VCaP (cell line): ENCODE measurements at regions not wholly inside any gene's neighbourhood (a gene's known extent, or its start where the extent isn't known, plus 50 kb on each side); places are given as distances from the start of the nearest gene placed in this dataset.
"Not testable (repeated sequence)": the region's sequence is repeated elsewhere in the genome, so short reads cannot be mapped to it uniquely, and the experiment has no call there.

ENCODE experiments used
- H3K27ac ChIP-seq: fragments of 450-650 bp; 2 replicates; pipeline ENCODE4 v1.5.1; 2017
- TF ChIP-seq, protein P1 (sequence below): fragments of 450-650 bp; conservative IDR thresholded peaks from 2 replicates; pipeline ENCODE4 v1.5.1; 2017; ENCODE audit warnings: mild to moderate bottlenecking, moderate library complexity

DNA sequence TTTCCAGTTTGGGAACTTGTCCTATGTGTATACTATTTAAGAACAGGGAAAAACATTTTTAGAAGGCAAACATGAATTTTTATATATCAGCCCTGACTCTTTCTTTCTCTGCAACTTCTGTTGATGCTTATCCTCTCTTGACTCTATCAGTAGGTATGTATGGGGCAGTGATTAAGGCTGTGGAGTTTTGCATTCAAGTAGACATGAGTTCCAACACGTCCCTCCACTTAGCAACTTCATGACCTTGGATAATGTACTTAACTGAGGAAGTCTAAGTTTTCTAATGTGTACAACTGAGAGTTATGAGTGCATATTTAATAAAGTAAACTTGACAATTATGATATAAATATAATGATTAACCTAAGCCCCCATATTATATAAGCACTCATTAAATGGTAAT is 414.6 kb downstream of the TDRD3 start:
- H3K27ac ChIP-seq = no peak overlapping the region
- TF ChIP-seq, protein P1, sequence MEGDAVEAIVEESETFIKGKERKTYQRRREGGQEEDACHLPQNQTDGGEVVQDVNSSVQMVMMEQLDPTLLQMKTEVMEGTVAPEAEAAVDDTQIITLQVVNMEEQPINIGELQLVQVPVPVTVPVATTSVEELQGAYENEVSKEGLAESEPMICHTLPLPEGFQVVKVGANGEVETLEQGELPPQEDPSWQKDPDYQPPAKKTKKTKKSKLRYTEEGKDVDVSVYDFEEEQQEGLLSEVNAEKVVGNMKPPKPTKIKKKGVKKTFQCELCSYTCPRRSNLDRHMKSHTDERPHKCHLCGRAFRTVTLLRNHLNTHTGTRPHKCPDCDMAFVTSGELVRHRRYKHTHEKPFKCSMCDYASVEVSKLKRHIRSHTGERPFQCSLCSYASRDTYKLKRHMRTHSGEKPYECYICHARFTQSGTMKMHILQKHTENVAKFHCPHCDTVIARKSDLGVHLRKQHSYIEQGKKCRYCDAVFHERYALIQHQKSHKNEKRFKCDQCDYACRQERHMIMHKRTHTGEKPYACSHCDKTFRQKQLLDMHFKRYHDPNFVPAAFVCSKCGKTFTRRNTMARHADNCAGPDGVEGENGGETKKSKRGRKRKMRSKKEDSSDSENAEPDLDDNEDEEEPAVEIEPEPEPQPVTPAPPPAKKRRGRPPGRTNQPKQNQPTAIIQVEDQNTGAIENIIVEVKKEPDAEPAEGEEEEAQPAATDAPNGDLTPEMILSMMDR = no peak

DNA sequence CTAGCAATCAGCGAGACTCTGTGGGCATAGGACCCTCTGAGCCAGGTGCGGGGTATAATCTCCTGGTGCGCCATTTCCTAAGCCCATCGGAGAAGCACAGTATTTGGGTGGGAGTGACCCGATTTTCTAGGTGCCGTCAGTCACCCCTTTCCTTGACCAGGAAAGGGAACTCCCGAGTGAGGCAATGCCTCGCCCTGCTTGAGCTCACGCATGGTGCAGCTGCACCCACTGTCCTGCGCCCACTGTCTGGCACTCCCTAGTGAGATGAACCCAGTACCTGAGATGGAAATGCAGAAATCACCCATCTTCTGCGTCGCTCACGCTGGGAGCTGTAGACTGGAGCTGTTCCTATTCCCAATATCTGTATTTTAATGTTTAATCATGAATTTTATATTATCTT is 408.6 kb downstream of the TDRD3 start:
- not testable (repeated sequence) for H3K27ac ChIP-seq

DNA sequence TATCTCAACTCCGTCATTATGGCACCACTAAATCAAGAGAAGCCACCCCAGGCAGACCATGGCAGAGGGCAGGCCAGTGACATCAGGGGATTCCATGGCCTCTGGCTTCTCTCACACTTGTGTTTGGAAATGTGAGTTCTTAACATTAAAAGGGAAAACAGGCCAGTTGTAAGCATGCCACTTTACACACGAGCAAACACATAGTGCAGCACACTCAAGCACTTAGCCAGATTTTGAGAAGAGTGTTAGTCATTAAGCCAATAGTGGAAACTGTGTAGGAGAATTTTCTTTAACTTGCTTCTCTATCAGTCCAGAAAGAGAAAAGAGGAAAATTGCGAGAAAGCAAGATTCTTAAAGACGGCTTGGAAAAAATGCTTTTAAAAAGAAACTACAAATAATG is 401.5 kb downstream of the TDRD3 start:
- no peak overlapping the region for H3K27ac ChIP-seq

DNA sequence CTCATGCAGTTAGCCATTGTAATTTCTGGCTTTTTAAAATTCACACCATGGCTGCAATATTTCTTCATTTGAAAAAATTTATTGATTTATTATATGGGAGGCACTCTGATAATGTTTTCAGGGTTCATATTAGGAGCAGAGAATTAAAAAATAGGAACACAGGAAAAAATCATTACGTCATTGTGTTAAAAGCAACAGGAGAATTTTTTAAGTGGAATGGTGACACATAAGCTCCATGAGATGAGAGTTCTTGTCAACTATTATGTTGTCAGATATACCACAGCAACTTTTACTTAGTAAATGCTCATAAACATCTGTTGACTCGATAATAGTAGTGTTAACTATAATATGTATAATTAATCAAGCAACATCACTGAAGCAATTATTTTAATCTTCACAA is 400.1 kb downstream of the TDRD3 start:
- TF ChIP-seq, protein P1 = no peak
- H3K27ac ChIP-seq = no peak overlapping the region

More for the DNA sequence above, 401.5 kb downstream of the TDRD3 start:
- TF ChIP-seq, protein P1 = no peak

DNA sequence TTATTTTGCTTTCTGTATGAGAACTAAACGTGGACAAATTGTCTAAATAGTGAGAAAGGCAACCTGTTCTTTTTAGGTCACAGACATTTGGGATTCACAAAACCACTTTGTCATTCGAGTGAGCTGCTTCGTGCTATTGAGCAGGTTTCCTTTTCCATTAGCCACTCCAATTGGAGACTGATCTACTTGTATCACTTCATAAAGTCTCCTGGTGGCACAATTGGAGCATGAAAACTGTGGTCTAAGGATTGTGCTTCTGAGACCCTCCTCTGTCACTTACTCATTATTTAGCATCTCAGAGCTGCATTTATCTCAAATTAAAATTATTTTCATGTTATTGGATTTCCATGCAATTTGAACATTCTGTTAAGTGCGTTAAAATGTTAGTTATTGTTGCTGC is 397.7 kb downstream of the TDRD3 start:
- TF ChIP-seq, protein P1 = no peak
- no peak overlapping the region for H3K27ac ChIP-seq

DNA sequence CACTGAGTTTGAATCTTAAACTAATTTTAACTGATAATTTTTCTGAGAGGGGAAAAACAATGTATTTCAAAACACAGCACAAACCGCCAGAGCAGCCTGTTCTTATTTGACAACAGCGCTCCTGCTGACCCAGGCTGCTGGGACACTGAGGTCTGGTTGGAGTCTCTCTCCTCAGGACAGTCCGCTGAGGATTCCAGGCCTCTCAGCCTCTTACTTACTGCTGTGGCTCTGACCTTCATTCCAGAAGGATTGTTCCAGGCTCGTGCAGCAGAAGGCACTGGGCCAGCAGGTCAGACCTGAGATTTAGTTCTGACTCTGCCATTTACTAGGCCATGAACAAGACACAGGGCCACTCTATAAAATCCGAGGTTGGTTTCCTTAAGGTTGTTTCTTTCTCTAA is 393.6 kb downstream of the TDRD3 start:
- H3K27ac ChIP-seq = no peak overlapping the region
- TF ChIP-seq, protein P1 = no peak

DNA sequence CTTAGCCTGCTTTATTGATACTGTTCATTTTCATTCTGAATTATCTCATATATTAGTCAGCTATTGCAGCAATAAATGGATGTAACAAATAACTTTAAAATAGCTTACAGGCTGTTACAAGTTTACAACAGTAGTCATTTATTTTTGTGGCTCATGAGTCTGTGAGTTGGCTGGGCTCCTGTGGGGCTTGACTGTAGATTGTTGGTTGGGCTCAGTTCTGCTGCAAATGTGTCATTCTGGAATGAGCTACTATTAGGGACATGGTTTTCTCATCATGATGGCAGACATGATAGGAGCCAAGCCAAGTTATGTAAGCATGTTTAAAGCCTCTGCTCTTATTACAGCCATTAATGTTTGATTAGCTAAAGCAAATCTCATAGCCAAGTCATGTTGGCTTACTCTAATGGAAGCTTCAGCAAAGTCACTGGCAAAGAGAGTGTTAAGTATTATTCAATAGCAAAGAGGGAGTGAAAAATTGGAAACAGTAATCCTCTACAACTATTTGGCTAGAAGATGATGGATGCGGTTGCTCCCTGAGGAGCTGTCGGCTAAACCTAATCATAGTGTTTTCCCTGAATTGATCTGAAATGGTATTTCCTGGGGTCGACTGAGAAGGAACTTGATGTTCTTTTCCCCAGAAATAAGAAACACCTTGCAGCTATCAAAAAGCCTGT is 391.3 kb downstream of the TDRD3 start:
- TF ChIP-seq, protein P1 = no peak
- no peak overlapping the region for H3K27ac ChIP-seq

DNA sequence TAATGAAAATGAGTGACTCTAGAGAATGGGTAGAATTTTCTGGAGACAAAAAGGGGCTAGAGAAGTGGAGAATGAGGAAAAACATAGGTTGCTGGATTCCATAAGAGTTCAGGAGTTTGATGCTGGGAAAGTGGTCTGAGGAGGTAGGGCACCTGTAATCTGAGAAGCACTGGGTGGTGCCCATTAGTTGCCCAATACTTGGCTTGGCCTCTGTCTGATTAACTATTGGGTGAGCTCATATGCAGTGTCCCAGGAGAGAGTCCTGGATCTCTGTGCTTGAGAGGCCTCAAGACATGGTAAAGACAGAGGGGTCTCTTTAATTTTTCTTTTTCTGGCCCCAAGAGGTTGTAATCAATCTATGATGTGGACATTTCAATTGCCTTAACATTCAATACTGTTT is 390.1 kb downstream of the TDRD3 start:
- TF ChIP-seq, protein P1 = no peak
- H3K27ac ChIP-seq = no peak overlapping the region
